Stimulated activated CD8-positive, alpha-beta memory T cell treated with anti-CD3 and anti-CD28 coated beads, Interleukin-4, amount 100 ng/mL, for 48 hours (primary cell): ENCODE measurements at regions not wholly inside any gene's neighbourhood (a gene's known extent, or its start where the extent isn't known, plus 50 kb on each side); places are given as distances from the start of the nearest gene placed in this dataset.
A peak's percentile ranks its signal among the peaks of the same experiment; 100 is the strongest.
"Not testable (repeated sequence)": the region's sequence is repeated elsewhere in the genome, so short reads cannot be mapped to it uniquely, and the experiment has no call there.

Source experiments
- DNase-seq: peaks from one replicate; pipeline ENCODE4 v3.0.0-alpha.2; 2020

GRCh38 chr3:14252321-14253021 lies 73.9 kb downstream of the LSM3 start:
- DNase-seq = no peak

DNA sequence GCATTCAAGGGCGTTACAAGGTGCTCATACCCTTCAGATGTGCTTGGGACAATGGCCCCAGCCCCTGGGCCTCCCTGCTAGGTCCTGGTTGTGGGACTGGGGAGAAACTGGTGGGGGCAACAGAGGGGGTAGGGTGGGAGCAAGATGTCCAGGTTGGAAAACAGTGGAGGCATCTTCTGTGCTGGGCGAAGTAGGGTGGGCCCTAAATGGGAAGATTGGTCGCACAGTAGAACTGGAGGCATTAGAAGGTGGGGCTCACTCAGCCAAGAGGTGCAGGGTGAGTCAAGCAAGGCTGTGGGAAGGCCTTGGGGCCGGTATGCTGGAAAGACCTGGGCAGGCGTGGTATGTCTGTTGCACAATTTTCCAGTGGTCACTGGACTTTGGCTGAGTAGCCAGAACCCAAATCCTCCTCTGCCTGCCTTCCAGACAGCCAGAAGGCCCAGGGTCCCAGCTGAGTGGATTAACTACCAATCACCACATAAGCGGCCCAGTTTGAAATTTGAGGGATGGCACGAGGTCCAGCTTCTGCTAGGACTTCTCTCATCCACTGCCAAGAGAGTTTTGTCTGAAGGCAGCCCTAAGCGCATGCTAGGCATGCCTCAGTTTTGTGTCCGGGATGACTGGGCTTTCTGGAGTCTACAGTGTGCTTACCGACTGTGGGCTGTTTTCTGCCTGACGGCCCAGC lies 74.5 kb downstream of the LSM3 start:
- no peak for DNase-seq

- DNase-seq = no peak
Observed at GRCh38 chr3:14253707-14254382, 75.2 kb downstream of the LSM3 start.

- DNase-seq = no peak
Observed at GRCh38 chr3:14254812-14255702, 76.4 kb downstream of the LSM3 start.

DNA sequence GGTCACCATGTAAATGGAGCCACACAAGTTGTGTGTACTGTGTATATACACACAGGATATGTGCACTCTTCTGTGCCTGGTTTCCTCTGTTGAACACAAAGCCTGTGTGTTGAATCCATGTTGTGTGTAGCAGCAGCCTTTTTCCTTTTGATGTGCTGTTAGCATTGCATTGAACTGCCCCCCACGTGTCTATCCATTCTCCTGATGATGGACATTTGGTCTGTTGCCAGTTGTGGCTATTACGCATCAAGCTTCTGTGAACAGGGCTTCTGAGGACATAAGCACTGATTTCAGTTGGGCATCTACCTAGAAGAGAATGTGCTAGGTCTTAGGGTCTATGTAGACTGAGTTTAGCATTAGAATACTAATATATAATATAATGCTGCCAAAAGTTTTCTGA lies 77.4 kb downstream of the LSM3 start:
- DNase-seq = no peak

GRCh38 chr3:14256561-14257342 lies 78.1 kb downstream of the LSM3 start:
- DNase-seq = no peak

GRCh38 chr3:14258906-14259904 lies 80.6 kb downstream of the LSM3 start:
- DNase-seq = no peak

DNA sequence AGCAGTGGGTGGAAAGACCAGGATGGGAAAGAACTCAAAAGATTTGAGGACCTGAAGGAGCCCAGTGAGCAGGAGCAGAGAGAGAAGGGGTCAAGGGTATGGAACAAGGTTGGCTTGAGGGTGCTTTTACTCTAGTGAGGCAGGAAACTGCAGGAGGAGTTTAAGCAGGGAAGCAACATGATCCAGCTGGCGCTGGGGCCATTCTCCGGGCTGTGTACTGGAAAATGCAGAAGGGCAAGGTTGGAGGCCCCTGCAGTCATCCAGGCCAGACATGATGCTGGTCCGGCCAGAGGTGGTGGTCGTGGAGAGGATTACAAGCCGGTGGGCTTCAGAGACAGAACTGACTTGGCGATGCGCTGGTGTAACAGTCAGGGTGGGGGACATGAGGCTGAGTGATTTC lies 81.8 kb downstream of the LSM3 start:
- no peak for DNase-seq

DNA sequence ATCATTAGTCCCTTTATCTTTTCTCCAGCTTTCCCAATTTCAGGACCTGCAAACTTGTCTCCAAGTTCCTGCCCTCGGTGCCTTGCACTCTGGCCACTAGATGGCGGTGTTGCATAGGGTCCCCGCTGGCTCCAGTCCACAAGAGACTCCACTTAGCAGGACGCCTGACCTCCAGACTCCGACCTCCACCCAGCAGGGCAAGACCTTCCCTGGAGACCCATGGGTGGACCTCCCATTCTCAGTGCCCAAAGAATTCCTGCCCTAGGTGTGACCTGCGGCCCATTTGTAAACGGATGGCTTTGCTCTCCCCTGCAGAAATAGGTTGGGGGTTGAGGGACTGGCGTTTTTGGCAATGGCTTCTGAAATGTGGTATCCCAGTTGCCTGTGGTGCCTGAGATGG lies 82.6 kb downstream of the LSM3 start:
- DNase-seq = peak; percentile 90

DNA sequence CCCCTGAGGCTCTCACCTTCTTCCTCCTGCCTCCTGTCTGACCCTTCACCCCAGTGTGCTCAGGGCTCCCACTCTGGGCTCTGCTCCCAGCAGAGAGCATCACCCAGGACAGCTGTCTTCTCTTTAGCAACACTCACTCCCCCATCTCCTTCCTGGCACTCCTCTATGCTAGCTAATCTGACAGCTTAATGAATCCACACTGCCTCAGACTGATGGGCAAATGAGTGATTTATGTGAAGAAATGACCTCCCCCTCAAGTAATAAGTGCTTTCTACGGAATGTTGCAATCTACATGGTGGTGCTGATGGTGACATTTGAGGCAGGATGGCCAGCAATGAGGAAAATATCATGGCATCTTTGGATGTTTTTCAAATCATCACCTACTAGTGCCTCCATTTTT lies 83.6 kb downstream of the LSM3 start:
- DNase-seq = no peak

- no peak for DNase-seq
Observed at GRCh38 chr3:14262867-14263266, 84.2 kb downstream of the LSM3 start.

DNA sequence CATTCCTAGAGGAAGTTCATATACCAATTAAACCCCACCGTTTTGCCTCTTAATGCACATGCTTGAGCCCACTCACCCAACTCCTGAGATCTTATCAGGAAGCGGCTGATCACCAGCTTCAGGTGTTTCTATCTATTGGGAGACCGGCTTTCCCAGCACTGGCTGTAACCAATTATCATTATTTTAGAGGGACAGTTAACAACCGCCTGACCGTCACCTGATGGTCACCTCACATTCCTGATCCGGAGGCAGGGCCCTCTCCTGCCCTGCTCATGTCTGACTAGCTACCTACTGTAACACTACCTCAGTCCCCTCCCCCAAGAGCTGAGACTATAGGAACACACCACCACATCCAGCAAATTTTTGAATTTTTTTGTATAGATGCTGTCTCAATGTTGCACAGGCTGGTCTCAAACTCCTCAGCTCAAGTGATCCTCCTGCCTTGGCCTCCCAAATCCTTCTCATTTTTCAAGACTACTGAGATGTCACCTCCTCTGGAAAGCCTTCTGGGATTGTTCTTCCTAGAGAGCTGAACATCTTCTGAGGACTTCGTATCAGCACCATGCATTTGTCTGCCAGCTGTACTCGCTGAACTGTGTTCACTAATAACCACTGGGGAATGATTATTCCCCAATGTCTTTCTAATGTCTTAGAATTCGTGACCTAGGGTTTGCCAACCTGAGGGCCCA lies 84.8 kb downstream of the LSM3 start:
- DNase-seq = no peak

GRCh38 chr3:14265246-14265962 lies 86.8 kb downstream of the LSM3 start:
- no peak for DNase-seq

DNA sequence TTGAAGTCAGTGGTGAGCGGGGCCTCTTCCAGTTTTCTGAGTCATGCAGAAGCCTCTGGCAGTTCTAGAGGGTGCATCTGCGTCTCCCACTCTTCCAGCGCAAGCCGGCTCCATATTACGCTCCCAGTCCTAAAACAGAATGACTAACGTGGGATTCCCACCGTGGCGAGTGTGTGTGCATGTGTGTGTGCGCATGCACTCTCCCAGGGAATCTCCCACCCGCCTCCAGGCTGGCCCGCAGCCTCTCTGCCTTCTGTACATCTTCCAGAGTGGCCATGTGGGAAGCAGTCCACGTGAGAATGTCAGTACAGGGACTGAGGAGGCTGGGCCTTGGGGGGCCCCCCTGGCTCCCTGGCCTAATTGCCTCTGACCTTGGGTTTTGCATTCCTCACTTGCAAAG lies 87.7 kb downstream of the LSM3 start:
- DNase-seq = no peak

DNA sequence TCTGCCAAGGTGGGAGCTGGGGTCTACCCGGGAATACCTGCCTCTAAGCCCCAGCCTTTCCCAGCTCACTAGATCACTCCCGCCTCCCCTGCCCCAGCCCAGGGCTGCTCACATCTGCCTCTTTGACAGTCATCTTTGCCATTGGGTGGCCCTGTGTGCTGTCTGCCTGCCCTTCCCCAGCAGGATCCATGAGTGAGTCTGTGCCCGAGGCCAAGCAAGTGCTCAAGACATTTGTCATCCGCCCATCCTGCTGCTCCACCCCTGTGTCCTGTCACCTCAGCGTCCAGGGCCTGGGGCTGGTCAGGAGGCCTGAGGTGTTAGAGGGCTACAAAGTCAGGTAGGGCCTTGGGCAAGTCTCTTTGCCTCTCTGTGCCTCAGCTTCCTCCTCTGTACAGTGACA lies 89.4 kb downstream of the LSM3 start:
- DNase-seq = no peak

GRCh38 chr3:14268897-14269296 lies 90.3 kb downstream of the LSM3 start:
- no peak for DNase-seq

GRCh38 chr3:14272041-14272958 lies 93.7 kb downstream of the LSM3 start:
- DNase-seq = not testable (repeated sequence)

DNA sequence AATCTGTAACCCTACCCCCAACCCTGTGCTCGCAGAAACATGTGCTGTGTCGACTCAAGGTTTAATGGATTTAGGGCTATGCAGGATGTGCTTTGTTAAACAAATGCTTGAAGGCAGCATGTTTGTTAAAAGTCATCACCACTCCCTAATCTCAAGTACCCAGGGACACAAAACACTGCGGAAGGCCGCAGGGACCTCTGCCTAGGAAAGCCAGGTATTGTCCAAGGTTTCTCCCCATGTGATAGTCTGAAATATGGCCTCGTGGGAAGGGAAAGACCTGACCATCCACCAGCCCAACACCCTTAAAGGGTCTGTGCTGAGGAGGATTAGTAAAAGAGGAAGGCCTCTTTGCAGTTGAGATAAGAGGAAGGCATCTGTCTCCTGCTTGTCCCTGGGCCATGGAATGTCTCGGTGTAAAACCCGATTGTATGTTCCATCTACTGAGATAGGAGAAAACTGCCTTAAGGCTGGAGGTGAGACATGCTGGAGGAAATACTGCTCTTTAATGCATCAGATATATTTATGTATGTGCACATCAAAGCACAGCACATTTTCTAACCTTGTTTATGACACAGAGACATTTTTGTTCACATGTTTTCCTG lies 94.4 kb downstream of the LSM3 start:
- DNase-seq = not testable (repeated sequence)
